ENCODE measurements at regions not wholly inside any gene's neighbourhood (a gene's known extent, or its start where the extent isn't known, plus 50 kb on each side); places are given as distances from the start of the nearest gene placed in this dataset.

DNA sequence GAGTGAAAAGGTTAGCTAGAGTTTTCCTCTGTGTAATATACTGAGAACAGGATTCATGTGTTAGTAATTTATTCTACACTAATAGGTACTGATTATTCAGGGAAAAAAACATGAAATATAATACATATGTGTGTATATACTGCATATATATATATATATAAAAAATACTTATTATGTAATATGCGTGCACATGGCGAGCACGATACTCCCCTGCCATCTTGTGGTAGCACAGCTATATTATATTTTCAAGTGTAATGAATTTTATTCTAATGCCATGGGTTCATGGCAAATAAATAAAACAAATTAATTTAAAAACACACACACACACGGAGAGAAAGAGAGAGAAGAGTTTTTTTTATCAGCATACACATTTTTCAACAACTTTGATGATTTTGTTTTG lies 460.6 kb downstream of the KCNJ2 start:
- in situ Hi-C loops (cut with HindIII; ENCODE audit: low sequenced_read_pairs): no loop called here

- in situ Hi-C loops (cut with HindIII; ENCODE audit: low sequenced_read_pairs): no loop called here
Observed at GRCh38 chr17:70636517-70637133, 467.3 kb downstream of the KCNJ2 start.

DNA sequence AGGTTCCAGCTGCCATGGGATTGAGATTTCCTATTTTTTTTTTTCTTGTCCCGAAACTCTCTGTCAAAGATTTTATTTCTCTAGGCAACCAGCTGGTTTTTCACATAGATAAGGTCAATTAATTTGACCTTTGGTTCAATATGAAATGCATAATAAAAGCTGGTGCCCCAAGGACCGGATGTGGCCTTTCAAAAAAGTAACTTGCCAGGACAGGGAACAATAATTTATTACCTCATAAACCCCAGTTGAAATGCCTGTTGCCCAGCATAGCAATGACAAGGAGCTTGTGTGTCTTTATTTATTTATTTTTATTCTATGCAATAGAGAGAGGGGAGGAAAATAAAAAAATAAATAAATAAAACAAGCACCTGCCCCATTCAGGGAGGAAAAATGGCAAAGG lies 472.7 kb downstream of the KCNJ2 start:
- in situ Hi-C loops (cut with HindIII; ENCODE audit: low sequenced_read_pairs): no loop called here

- in situ Hi-C loops (cut with HindIII; ENCODE audit: low sequenced_read_pairs): no loop called here
Observed at GRCh38 chr17:70644096-70644495, 474.8 kb downstream of the KCNJ2 start.

GRCh38 chr17:70646673-70647072 lies 477.3 kb downstream of the KCNJ2 start:
- in situ Hi-C loops (cut with HindIII; ENCODE audit: low sequenced_read_pairs): no loop called here

DNA sequence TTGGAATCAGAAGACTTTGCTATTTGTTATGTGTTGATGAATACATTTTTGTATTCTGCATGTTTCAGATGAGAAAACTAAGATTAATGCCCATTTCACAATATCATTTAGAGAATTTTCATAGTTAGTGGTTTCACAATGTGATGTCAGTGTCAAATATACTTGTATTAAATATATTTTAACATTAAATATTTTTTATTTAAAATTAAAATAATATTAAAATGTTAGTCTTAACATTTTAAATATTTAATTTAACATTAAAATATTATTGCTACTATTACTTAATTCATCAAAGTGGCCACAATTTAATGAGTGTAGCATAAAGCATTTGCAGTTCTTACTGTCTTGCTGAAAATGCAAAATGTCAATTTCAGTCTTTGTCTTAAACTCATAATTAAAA lies 478.8 kb downstream of the KCNJ2 start:
- in situ Hi-C loops (cut with HindIII; ENCODE audit: low sequenced_read_pairs): no loop called here

- in situ Hi-C loops (cut with HindIII; ENCODE audit: low sequenced_read_pairs): no loop called here
Observed at GRCh38 chr17:70653850-70654249, 484.5 kb downstream of the KCNJ2 start.

DNA sequence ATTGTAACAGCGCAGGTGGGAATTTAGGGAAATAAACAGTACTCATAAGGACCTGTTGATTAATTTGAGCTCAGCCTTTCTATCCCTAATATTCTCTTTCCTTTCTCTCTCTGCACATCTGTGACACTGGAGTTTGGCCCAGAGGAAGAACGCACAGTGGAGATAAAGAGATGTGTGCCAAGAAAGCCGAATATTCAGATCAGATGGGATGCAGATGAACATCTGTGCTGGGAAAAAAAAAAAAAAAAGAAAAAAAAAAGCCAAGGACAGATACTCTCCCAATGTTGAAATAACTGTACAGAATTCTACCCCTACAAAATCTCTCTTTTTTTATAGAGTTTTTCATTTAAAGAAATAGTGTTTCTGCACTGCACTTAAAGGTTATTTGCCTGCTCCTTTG lies 485.4 kb downstream of the KCNJ2 start:
- in situ Hi-C loops (cut with HindIII; ENCODE audit: low sequenced_read_pairs): no loop called here

- in situ Hi-C loops (cut with HindIII; ENCODE audit: low sequenced_read_pairs): no loop called here
Observed at GRCh38 chr17:70655176-70655958, 486.0 kb downstream of the KCNJ2 start.

GRCh38 chr17:70658317-70658716 lies 489.0 kb downstream of the KCNJ2 start:
- in situ Hi-C loops (cut with HindIII; ENCODE audit: low sequenced_read_pairs): no loop called here

GRCh38 chr17:70658840-70659239 lies 489.5 kb downstream of the KCNJ2 start:
- in situ Hi-C loops (cut with HindIII; ENCODE audit: low sequenced_read_pairs): no loop called here

DNA sequence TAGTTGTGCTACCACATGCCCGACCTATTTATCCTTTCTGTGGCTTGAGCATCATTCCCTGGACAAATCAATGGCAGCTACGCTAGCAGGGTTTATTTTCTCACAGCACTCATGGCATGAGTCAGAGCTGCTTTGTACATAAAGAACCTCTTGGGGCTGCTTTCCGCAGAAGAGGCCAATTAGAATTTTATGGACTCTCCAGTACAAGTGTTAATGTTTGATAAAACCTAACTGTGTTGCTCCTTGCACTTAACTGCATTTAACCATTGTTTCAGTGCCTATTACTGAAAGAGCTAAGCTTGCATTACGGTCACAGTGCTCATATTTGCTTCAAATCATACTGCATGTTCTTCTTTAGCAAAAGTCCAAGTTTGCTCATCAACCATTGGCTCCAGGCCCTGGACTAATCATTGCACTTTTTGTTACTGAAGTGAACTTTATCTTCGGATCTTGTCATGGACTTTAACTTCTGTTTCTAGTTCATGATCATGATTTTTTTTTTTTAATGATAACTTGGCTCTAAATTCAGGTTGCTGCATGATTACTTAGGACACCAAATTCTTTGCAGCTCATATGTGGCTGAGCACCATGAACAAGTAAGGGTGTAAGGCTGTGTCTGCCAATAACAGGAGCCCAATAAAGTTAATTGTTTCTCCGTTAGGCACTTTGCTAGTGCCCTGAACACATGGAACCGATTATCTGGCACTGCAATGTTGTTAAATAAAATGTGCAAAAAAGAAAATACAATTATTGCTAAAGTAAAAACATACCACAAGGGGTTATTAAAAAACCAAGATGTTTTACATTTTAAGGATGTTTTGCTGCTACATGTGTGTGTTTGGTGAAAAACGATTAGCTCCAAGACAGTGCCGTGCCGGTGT lies 492.2 kb downstream of the KCNJ2 start:
- in situ Hi-C loops (cut with HindIII; ENCODE audit: low sequenced_read_pairs): no loop called here

DNA sequence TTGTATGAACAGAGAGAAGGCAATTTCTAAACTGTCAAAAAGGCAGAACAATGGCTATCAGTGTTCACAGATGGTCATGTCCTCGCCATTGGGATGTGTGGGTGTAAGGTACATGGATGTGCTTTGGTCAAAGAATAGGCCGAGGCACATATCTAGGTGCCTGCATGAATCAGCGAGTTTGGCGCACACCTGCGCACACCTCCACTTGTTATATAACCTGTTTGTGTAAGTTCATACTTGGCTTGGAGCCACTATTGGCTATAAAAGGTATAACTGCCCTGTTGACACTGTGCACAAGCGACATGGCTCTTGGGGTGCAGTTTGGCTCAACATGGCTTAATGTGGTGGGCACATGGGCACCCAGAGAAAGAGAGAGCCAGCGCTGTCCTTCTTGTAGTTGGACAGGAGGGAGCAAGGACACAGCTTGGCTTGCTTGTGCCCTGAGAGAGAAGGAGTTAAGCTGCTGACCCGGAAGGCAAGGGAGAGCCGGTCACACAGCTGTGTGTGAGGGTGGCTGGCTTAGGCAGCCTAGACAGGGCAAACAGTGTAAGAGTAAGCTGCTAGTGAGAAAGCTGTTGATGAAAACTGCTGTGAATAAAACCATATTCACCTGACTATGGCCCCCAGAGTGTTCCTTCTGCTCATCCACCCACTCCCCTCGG lies 499.1 kb downstream of the KCNJ2 start:
- in situ Hi-C loops (cut with HindIII; ENCODE audit: low sequenced_read_pairs): no loop called here

- in situ Hi-C loops (cut with HindIII; ENCODE audit: low sequenced_read_pairs): no loop called here
Observed at GRCh38 chr17:70668938-70669778, 499.8 kb downstream of the KCNJ2 start.

DNA sequence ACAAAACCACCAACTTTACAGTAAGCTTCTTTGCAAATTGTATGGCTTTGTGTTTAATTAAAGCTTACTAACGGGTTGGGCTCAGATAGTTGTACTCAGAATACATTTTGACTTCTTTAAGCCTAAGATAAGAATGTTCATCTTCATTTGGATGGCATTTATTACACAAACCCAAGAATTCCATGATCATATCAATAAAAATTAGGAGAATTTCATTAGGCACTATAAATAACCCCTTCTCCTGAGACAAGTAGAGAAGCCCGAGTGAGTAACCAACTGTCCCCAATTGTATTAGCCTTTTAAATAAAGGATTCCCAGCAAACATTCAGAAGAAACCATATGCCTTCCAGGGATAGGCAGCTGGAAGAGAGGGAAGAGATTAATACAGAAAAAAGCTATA lies 504.7 kb downstream of the KCNJ2 start:
- in situ Hi-C loops (cut with HindIII; ENCODE audit: low sequenced_read_pairs): no loop called here

DNA sequence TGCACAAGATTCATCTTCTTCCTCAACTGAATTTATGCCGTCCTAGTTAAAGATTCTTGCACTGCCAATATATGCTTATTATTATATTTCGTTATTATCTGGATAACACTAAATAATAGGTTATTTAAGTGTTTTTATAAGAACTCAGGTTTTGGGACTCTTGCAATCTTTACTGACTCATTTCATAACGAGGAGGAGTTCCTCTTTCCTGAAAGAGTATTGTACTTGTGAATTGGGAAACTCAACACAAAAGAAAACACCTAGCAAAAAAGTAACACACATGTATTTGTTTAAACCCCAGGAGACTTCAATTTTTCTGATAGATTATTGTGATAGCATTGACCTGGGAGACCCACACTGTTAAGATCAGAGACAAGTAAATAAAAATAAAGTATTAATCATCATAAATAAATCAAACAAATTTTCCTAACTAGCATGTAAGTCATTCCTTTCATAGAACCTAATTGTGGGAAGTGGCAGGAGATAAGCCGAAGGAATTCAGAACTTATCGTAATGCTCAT lies 505.8 kb downstream of the KCNJ2 start:
- in situ Hi-C loops (cut with HindIII; ENCODE audit: low sequenced_read_pairs): no loop called here

DNA sequence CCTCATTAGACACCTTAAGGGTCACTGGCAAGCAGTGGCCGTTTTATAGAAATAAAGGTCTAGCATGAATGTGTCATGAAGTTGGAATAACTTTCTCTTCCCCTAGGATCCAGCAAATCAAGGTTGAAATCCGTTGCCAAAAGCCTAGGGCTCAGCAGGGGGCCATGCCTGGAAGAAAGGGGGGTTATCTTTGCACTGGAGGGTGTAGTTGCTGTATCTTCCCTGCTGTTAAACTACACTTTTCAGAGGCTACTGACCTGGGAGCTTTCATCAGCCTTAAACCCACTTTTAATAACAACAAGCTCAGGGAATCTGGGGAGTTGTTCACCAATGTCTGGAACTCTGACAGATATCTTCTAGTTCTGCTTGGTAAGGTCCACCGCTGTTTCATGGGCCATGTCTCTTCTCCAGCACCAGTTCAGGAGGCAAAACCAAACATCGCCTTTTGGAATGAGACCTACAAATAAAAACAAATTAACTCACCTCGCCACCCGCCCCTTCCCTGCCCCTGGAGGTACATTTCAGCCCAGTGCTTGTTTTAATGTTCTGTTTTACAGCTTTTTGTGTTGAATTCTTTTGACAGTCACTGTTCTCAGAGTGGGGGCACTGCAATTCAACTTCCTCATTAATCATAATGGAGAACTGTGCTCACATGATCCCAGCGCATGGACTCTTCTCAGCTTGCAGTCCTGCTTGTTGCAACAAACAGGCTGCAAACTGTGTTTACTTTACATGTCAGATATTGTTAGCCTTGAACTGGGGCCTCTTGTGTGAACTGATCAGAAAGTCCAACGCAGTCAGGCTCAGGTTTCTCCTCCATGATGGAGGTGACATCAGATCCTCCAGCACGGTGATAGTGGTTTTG lies 508.7 kb downstream of the KCNJ2 start:
- in situ Hi-C loops (cut with HindIII; ENCODE audit: low sequenced_read_pairs): no loop called here

DNA sequence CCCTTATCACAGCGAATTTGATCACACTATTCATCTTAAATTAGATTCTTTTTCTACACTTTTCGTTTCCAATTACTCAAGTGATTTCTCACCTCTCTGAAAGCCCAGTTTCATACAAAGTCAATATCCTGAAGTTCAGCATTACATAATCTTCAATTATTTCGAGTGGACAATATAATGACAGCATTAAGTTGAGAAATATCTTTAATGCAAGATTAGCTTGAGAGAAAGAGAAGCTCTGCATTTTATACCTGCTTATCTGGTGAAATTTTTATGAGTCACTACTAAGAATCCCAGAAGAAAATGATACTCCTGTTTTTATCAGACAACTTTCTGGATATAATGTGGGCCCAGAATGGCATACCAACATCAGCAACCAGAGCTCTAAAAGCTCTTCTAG lies 509.6 kb downstream of the KCNJ2 start:
- in situ Hi-C loops (cut with HindIII; ENCODE audit: low sequenced_read_pairs): no loop called here

- in situ Hi-C loops (cut with HindIII; ENCODE audit: low sequenced_read_pairs): no loop called here
Observed at GRCh38 chr17:70683936-70684335, 514.6 kb downstream of the KCNJ2 start.

Data from endothelial cell of hepatic sinusoid (primary cell).